NOMO-1 (cell line): ENCODE measurements at regions not wholly inside any gene's neighbourhood (a gene's known extent, or its start where the extent isn't known, plus 50 kb on each side); places are given as distances from the start of the nearest gene placed in this dataset.
A peak's percentile ranks its signal among the peaks of the same experiment; 100 is the strongest.
"Not testable (repeated sequence)": the region's sequence is repeated elsewhere in the genome, so short reads cannot be mapped to it uniquely, and the experiment has no call there.

Source experiments
- DNase-seq, 2 experiments: peaks; one replicate each; lab custom pipeline; 2025; ENCODE audit not compliant: unreplicated experiment in 2 of 2; lab: John Stamatoyannopoulos, UW

GRCh38 chr18:51323961-51324360 is 126.5 kb upstream of the MEX3C start:
- DNase-seq = no peak

- no peak for DNase-seq
Observed at GRCh38 chr18:51330148-51330547, 132.7 kb upstream of the MEX3C start.

- no peak for DNase-seq
Observed at GRCh38 chr18:51330739-51331138, 133.3 kb upstream of the MEX3C start.

- DNase-seq = no peak
Observed at GRCh38 chr18:51337406-51337805, 139.9 kb upstream of the MEX3C start.

GRCh38 chr18:51339856-51340255 is 142.4 kb upstream of the MEX3C start:
- DNase-seq = no peak

GRCh38 chr18:51340332-51340731 is 142.9 kb upstream of the MEX3C start:
- peak; percentile 0 to 12 for DNase-seq

GRCh38 chr18:51342815-51343214 is 145.3 kb upstream of the MEX3C start:
- no peak for DNase-seq

GRCh38 chr18:51345848-51346391 is 148.4 kb upstream of the MEX3C start:
- no peak for DNase-seq

GRCh38 chr18:51346404-51346803 is 148.9 kb upstream of the MEX3C start:
- no peak for DNase-seq

- DNase-seq = no peak
Observed at GRCh38 chr18:51350081-51350480, 152.6 kb upstream of the MEX3C start.

- DNase-seq = no peak
Observed at GRCh38 chr18:51355841-51356240, 158.4 kb upstream of the MEX3C start.

GRCh38 chr18:51360301-51360700 is 162.8 kb upstream of the MEX3C start:
- DNase-seq = not testable (repeated sequence)

GRCh38 chr18:51361130-51361860 is 163.8 kb upstream of the MEX3C start:
- peak; percentile 54 to 87 for DNase-seq

GRCh38 chr18:51363384-51363783 is 165.9 kb upstream of the MEX3C start:
- DNase-seq = no peak

GRCh38 chr18:51370996-51371395 is 173.5 kb upstream of the MEX3C start:
- no peak for DNase-seq

- DNase-seq = no peak
Observed at GRCh38 chr18:51371929-51372328, 174.4 kb upstream of the MEX3C start.

- DNase-seq = no peak
Observed at GRCh38 chr18:51382081-51382480, 184.6 kb upstream of the MEX3C start.

GRCh38 chr18:51383116-51383515 is 185.6 kb upstream of the MEX3C start:
- no peak for DNase-seq

- no peak for DNase-seq
Observed at GRCh38 chr18:51383711-51384110, 186.2 kb upstream of the MEX3C start.

- no peak for DNase-seq
Observed at GRCh38 chr18:51385270-51385669, 187.8 kb upstream of the MEX3C start.

GRCh38 chr18:51390702-51391101 is 193.2 kb upstream of the MEX3C start:
- no peak for DNase-seq

GRCh38 chr18:51391215-51391614 is 193.7 kb upstream of the MEX3C start:
- no peak for DNase-seq

GRCh38 chr18:51391731-51392130 is 194.2 kb upstream of the MEX3C start:
- DNase-seq = no peak
